CD14-positive monocyte (primary cell): ENCODE measurements at regions not wholly inside any gene's neighbourhood (a gene's known extent, or its start where the extent isn't known, plus 50 kb on each side); places are given as distances from the start of the nearest gene placed in this dataset.

Experiments used
- DNase-seq, 3 donors: peaks; one replicate each; pipeline ENCODE4 v3.0.0-alpha.2; 2011 to 2022
- H2AFZ ChIP-seq: 2 replicates; pipeline ENCODE4 v1.6.0; 2012; ENCODE audit warnings: mild to moderate bottlenecking, low read depth, low read length, inconsistent platforms; ENCODE audit not compliant: insufficient read depth, poor library complexity, severe bottlenecking
- H3K27ac ChIP-seq, 2 donors: 1 replicate in 1 of 2; 2 replicates in 1 of 2; pipeline ENCODE4 v1.5.1; 2012 to 2013; ENCODE audit warnings: low read length in 2 of 2, control low read depth in 1 of 2, inconsistent platforms in 1 of 2, low read depth in 1 of 2, mild to moderate bottlenecking in 1 of 2
- H3K27me3 ChIP-seq, 2 donors: one replicate each; pipeline versions ENCODE4 v1.6.0 to v1.6.1; 2011 to 2013; ENCODE audit warnings: low read length in 2 of 2; ENCODE audit not compliant: control insufficient read depth in 2 of 2, insufficient read depth in 2 of 2
- H3K36me3 ChIP-seq, 2 donors: replicated peaks in 1 of 2; 1 replicate in 1 of 2; 2 replicates in 1 of 2; pipeline versions ENCODE4 v1.5.1 to v1.6.1; 2012 to 2013; ENCODE audit warnings: low read length in 2 of 2, control low read depth in 1 of 2, inconsistent platforms in 1 of 2, mild to moderate bottlenecking in 1 of 2; ENCODE audit not compliant: insufficient read depth in 2 of 2, control insufficient read depth in 1 of 2
- H3K4me1 ChIP-seq, 2 donors: 1 replicate in 1 of 2; 2 replicates in 1 of 2; pipeline versions ENCODE4 v1.5.1 to v1.6.1; 2012 to 2013; ENCODE audit warnings: low read length in 2 of 2, control low read depth in 1 of 2, inconsistent platforms in 1 of 2, mild to moderate bottlenecking in 1 of 2, moderate library complexity in 1 of 2; ENCODE audit not compliant: insufficient read depth in 2 of 2, control insufficient read depth in 1 of 2
- H3K4me2 ChIP-seq: replicated peaks from 2 replicates; pipeline ENCODE3; 2012; ENCODE audit warnings: low read length, moderate library complexity, mild to moderate bottlenecking; ENCODE audit not compliant: poor library complexity, severe bottlenecking; ENCODE audit errors: extremely low read depth
- H3K4me3 ChIP-seq, 3 experiments: fragments of 200-600 bp in 1 of 3; sonication (generic) in 1 of 3; replicated peaks in 1 of 3; 1 replicate in 2 of 3; 2 replicates in 1 of 3; pipeline ENCODE4 v1.5.1; 2011 to 2013; ENCODE audit warnings: low read length in 3 of 3, mild to moderate bottlenecking in 3 of 3, control low read depth in 2 of 3, low read depth in 2 of 3, inconsistent platforms in 1 of 3, moderate library complexity in 1 of 3
- H3K79me2 ChIP-seq: 2 replicates; pipeline ENCODE4 v1.6.0; 2012; ENCODE audit warnings: mild to moderate bottlenecking, control low read depth, inconsistent platforms, low read length, moderate library complexity; ENCODE audit not compliant: insufficient read depth
- H3K9ac ChIP-seq: 2 replicates; pipeline ENCODE4 v1.6.0; 2017; ENCODE audit warnings: low read length, mild to moderate bottlenecking; ENCODE audit not compliant: insufficient read depth, poor library complexity, severe bottlenecking
- H3K9me3 ChIP-seq, 2 donors: replicated peaks in 1 of 2; 1 replicate in 1 of 2; 2 replicates in 1 of 2; pipeline versions ENCODE4 v1.5.1 to v1.6.1; 2012 to 2013; ENCODE audit warnings: low read length in 2 of 2, control low read depth in 1 of 2; ENCODE audit not compliant: control insufficient read depth in 1 of 2, insufficient read depth in 1 of 2
- H4K20me1 ChIP-seq: 2 replicates; pipeline ENCODE4 v1.6.0; 2012; ENCODE audit warnings: mild to moderate bottlenecking, low read length, control low read depth, moderate library complexity; ENCODE audit not compliant: insufficient read depth
- H3K27ac Mint-ChIP-seq, 7 donors: one replicate each; pipeline ENCODE4 v1.8.0; 2020; ENCODE audit warnings: mild to moderate bottlenecking in 7 of 7, mixed read lengths in 7 of 7, moderate library complexity in 6 of 7, inconsistent platforms in 2 of 7
- H3K27me3 Mint-ChIP-seq, 3 donors: one replicate each; pipeline ENCODE4 v1.8.0; 2021 to 2022; ENCODE audit warnings: low read depth in 3 of 3, mild to moderate bottlenecking in 3 of 3, mixed read lengths in 3 of 3, moderate library complexity in 3 of 3, inconsistent platforms in 1 of 3
- H3K36me3 Mint-ChIP-seq, 2 donors: one replicate each; pipeline ENCODE4 v1.8.0; 2020; ENCODE audit warnings: mixed read lengths in 2 of 2, inconsistent platforms in 1 of 2, mild to moderate bottlenecking in 1 of 2
- H3K4me1 Mint-ChIP-seq: one replicate; pipeline ENCODE4 v1.8.0; 2020; ENCODE audit warnings: mild to moderate bottlenecking, mixed read lengths
- H3K4me3 Mint-ChIP-seq, 2 donors: one replicate each; pipeline ENCODE4 v1.8.0; 2020; ENCODE audit warnings: mild to moderate bottlenecking in 2 of 2, mixed read lengths in 2 of 2, moderate library complexity in 1 of 2
- H3K9me3 Mint-ChIP-seq, 7 donors: one replicate each; pipeline ENCODE4 v1.8.0; 2020 to 2022; ENCODE audit warnings: mixed read lengths in 7 of 7, mild to moderate bottlenecking in 6 of 7, moderate library complexity in 6 of 7, inconsistent platforms in 2 of 7
- WGBS: methylation state at CpG from one replicate; pipeline ENCODE4 v1.1.5; 2013; ENCODE audit warnings: missing lambda C conversion rate; ENCODE audit not compliant: insufficient coverage; 5-methylcytosine and 5-hydroxymethylcytosine counted together
- intact Hi-C, 2 donors: fragments of 100-400 bp; cut with micrococcal nuclease; formaldehyde crosslinking; loops; one replicate each; pipeline versions ENCODE4 v1.15.0 to v1.15.1; 2023
- TF ChIP-seq, protein P1 (sequence below): fragments of 200-600 bp; IDR thresholded peaks from one replicate; pipeline ENCODE4 v1.8.0; 2022; ENCODE audit warnings: antibody characterized with exemption, mild to moderate bottlenecking

DNA sequence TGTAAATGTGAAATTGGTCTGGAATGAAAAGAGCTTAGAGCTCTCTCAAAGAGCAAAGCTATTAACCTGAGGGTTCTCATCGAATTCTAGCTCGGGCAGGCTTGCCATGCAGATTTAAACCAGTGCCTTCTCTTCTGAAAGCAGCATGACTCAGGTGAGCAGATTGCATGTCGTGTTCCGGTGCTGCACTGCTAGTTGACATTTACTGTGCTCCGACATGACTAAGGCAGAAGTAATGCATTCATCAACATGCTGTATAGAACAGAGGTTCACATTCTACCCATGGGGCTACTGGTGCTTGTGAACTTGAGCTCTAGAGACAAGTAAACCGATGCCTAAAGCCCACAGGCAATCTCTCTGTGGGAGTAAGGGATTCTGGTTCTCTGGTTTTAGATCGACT, 947.7 kb downstream of the EFNB2 start:
- no peak overlapping the region for H3K4me3 ChIP-seq
- H3K27ac ChIP-seq: no peak overlapping the region
- Mint-ChIP-seq H3K4me1 (no peaks in the 10 kb centered on the region), H3K9me3 (peaks cover 5 to 13% (median 8%) of the 10 kb centered on the region in 7 donors), H3K4me3 (no peak overlapping the region), H3K27me3 (peaks cover 0 to 2% (median 0%) of the 10 kb centered on the region in 3 donors), H3K36me3 (no peaks in the 10 kb centered on the region), H3K27ac (no peak overlapping the region)
- H4K20me1 ChIP-seq: no peaks in the 10 kb centered on the region
- TF ChIP-seq, protein P1, sequence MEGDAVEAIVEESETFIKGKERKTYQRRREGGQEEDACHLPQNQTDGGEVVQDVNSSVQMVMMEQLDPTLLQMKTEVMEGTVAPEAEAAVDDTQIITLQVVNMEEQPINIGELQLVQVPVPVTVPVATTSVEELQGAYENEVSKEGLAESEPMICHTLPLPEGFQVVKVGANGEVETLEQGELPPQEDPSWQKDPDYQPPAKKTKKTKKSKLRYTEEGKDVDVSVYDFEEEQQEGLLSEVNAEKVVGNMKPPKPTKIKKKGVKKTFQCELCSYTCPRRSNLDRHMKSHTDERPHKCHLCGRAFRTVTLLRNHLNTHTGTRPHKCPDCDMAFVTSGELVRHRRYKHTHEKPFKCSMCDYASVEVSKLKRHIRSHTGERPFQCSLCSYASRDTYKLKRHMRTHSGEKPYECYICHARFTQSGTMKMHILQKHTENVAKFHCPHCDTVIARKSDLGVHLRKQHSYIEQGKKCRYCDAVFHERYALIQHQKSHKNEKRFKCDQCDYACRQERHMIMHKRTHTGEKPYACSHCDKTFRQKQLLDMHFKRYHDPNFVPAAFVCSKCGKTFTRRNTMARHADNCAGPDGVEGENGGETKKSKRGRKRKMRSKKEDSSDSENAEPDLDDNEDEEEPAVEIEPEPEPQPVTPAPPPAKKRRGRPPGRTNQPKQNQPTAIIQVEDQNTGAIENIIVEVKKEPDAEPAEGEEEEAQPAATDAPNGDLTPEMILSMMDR: no peak
- no peaks in the 10 kb centered on the region for H3K27me3 ChIP-seq
- peaks cover 13 to 20% of the 10 kb centered on the region in 2 donors for H3K9me3 ChIP-seq
- no peak overlapping the region for H2AFZ ChIP-seq
- intact Hi-C loops: no loop called here
- no peaks in the 10 kb centered on the region for H3K79me2 ChIP-seq
- 91% methylated on average over 6 of the region's 7 CpGs for WGBS
- DNase-seq: no peak
- no peak overlapping the region for H3K4me2 ChIP-seq
- H3K9ac ChIP-seq: no peak overlapping the region
- no peaks in the 10 kb centered on the region for H3K36me3 ChIP-seq
- H3K4me1 ChIP-seq: no peaks in the 10 kb centered on the region

- Mint-ChIP-seq H3K9me3 (peaks cover 3 to 22% (median 10%) of the 10 kb centered on the region in 7 donors), H3K27me3 (peaks cover 0 to 2% (median 0%) of the 10 kb centered on the region in 3 donors), H3K27ac (no peak overlapping the region), H3K4me3 (no peak overlapping the region), H3K4me1 (no peaks in the 10 kb centered on the region), H3K36me3 (no peaks in the 10 kb centered on the region)
- no peak overlapping the region for H3K27ac ChIP-seq
- no peak overlapping the region for H3K4me2 ChIP-seq
- intact Hi-C loops: no loop called here
- no peaks in the 10 kb centered on the region for H4K20me1 ChIP-seq
- no peaks in the 10 kb centered on the region for H3K27me3 ChIP-seq
- H3K79me2 ChIP-seq: no peaks in the 10 kb centered on the region
- WGBS: 90% methylated on average over 2 of the region's 2 CpGs
- no peak overlapping the region for H3K4me3 ChIP-seq
- no peaks in the 10 kb centered on the region for H3K36me3 ChIP-seq
- DNase-seq: no peak
- H3K9ac ChIP-seq: no peak overlapping the region
- H3K9me3 ChIP-seq: peaks cover 23 to 29% of the 10 kb centered on the region in 2 donors
- H2AFZ ChIP-seq: no peak overlapping the region
- H3K4me1 ChIP-seq: no peaks in the 10 kb centered on the region
- TF ChIP-seq, protein P1: no peak
These were observed 955.4 kb downstream of the EFNB2 start for GRCh38 chr13:105579821-105580710.
